ENCODE measurements at regions not wholly inside any gene's neighbourhood (a gene's known extent, or its start where the extent isn't known, plus 50 kb on each side); places are given as distances from the start of the nearest gene placed in this dataset.

DNA sequence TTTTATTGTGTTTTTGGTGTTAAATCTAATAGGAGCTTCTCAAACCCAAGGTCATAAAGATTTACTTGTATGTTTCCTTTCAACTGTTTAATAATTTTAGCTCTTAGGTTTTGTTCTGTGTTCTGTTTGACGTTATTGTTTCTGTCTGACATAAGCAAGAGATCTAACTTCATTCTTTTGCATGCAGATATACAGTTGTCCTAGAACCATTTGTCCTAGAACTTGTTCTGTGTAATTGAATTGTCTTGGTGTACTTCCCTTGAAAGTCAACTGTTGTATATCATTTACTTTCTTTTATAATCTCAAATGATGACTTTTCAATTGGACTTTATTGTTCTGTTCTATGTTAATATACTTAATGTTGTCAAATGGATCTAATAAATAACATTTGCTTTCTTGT lies 977.1 kb downstream of the FAT4 start:
- H3K9me3 ChIP-seq (replicated peaks in 1 of 3): no peaks in the 10 kb centered on the region
- WGBS, 4 donors: 55 to 65% (median 56%) methylated on average over 1 of the region's 1 CpG
- H3K27ac ChIP-seq: no peak overlapping the region
- H3K27me3 ChIP-seq: no peaks in the 10 kb centered on the region
- H3K36me3 ChIP-seq (replicated peaks in 1 of 2): no peaks in the 10 kb centered on the region
- TF ChIP-seq POLR2A (IDR thresholded peaks at IDR 0.05): no peak
- TF ChIP-seq, protein P1, sequence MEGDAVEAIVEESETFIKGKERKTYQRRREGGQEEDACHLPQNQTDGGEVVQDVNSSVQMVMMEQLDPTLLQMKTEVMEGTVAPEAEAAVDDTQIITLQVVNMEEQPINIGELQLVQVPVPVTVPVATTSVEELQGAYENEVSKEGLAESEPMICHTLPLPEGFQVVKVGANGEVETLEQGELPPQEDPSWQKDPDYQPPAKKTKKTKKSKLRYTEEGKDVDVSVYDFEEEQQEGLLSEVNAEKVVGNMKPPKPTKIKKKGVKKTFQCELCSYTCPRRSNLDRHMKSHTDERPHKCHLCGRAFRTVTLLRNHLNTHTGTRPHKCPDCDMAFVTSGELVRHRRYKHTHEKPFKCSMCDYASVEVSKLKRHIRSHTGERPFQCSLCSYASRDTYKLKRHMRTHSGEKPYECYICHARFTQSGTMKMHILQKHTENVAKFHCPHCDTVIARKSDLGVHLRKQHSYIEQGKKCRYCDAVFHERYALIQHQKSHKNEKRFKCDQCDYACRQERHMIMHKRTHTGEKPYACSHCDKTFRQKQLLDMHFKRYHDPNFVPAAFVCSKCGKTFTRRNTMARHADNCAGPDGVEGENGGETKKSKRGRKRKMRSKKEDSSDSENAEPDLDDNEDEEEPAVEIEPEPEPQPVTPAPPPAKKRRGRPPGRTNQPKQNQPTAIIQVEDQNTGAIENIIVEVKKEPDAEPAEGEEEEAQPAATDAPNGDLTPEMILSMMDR (IDR thresholded peaks at IDR 0.05): no peak
- DNase-seq: no peak
- no peaks in the 10 kb centered on the region for H3K4me1 ChIP-seq (replicated peaks in 1 of 2)
- intact Hi-C loops (cut with DNase I): no loop called here
- no peak overlapping the region for H3K4me3 ChIP-seq

DNA sequence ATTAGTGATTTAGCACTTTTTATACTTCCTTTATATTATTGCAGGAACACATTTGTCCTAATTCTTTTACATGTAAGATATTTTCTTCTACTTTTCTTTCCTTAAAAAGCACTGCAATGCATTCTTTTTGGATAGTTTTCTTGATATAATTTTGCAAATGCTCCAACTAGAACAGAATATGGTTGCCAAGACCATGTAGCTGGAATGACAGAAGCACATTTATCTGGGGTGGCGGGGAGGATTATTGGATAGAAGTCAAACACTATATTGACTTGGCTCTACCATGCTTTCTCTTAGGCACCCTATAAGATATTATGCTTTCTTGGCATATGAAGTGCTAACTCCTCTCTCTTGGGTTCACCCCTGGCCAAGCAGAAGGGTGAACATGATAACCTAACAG lies 983.5 kb downstream of the FAT4 start:
- intact Hi-C loops (cut with DNase I): no loop called here
- Histone ChIP-seq H3K27me3 (no peaks in the 10 kb centered on the region), H3K4me3 (no peak overlapping the region), H3K27ac (no peak overlapping the region), H3K4me1 (replicated peaks in 1 of 2) (no peaks in the 10 kb centered on the region), H3K9me3 (replicated peaks in 1 of 3) (no peaks in the 10 kb centered on the region), H3K36me3 (replicated peaks in 1 of 2) (no peaks in the 10 kb centered on the region)
- TF ChIP-seq, protein P1 (IDR thresholded peaks at IDR 0.05): no peak
- no peak for TF ChIP-seq POLR2A (IDR thresholded peaks at IDR 0.05)
- no peak for DNase-seq
- 57 to 84% (median 75%) methylated on average over 1 of the region's 1 CpG for WGBS, 4 donors

DNA sequence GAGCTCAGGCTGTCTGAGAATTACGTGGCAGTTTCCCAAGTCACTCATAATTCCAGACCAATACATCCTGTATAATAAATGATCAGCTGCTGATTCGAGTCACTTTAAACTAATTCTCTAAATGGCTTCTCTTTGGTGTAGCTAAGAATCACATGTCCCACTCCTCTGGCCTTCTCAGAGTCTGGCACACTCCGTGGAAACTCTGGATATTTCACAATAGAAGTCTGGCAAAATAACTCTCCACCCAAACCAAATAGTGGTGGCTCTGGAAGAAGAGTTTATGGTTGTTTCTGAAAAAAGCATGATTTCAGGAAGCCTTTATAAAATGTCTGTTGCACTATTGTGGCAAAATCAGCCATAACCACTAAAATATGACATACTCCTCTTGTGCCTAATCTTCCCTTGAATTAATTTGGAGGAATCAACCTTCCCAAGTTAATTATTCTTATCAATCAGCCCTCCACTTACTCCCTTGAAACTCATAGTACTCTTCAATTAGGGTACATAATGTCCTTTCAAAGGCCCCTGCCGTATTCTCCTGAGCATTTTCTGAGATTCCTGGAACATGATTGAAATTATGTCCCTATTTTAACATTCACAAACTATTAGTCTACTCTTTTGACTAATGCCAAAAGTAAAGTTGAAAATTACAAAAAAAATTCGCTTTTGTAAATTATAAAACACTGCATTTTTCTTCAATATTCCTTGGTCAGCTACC lies 991.6 kb downstream of the FAT4 start:
- Histone ChIP-seq H3K4me3 (no peak overlapping the region), H3K27ac (no peak overlapping the region), H3K4me1 (replicated peaks in 1 of 2) (no peaks in the 10 kb centered on the region), H3K36me3 (replicated peaks in 1 of 2) (no peaks in the 10 kb centered on the region), H3K27me3 (no peaks in the 10 kb centered on the region), H3K9me3 (replicated peaks in 1 of 3) (no peaks in the 10 kb centered on the region)
- DNase-seq: no peak
- intact Hi-C loops (cut with DNase I): no loop called here
- 54 to 67% (median 63%) methylated on average over 5 of the region's 5 CpGs for WGBS, 4 donors
- TF ChIP-seq POLR2A (IDR thresholded peaks at IDR 0.05): no peak
- TF ChIP-seq, protein P1 (IDR thresholded peaks at IDR 0.05): no peak

DNA sequence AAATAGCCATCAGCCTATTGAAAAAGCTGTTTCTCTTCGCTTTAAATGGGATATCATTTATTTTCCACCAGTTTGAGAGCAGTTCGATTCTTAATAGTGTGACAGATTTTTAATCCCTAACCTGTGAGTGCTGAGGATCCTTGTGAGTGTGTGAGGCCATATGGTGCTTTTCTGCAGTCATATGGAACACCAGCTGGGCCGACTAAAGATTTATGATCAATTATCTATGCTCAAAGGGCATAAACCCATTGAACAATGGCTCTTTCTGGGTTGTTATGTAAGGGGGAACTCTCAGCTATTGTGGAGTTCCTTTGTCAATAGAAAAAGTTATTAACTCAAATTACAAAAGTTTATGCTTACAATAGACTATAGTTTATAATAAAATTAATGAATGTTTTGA lies 1003.6 kb downstream of the FAT4 start:
- Histone ChIP-seq H3K36me3 (replicated peaks in 1 of 2) (no peaks in the 10 kb centered on the region), H3K27ac (no peak overlapping the region), H3K9me3 (replicated peaks in 1 of 3) (no peaks in the 10 kb centered on the region), H3K4me3 (no peak overlapping the region), H3K4me1 (replicated peaks in 1 of 2) (no peaks in the 10 kb centered on the region), H3K27me3 (no peaks in the 10 kb centered on the region)
- TF ChIP-seq POLR2A (IDR thresholded peaks at IDR 0.05): no peak
- TF ChIP-seq, protein P1 (IDR thresholded peaks at IDR 0.05): no peak
- WGBS, 4 donors: 51 to 60% (median 56%) methylated on average over 3 of the region's 3 CpGs
- no peak for DNase-seq
- intact Hi-C loops (cut with DNase I): no loop called here
